ENCODE measurements at regions not wholly inside any gene's neighbourhood (a gene's known extent, or its start where the extent isn't known, plus 50 kb on each side); places are given as distances from the start of the nearest gene placed in this dataset.

DNA sequence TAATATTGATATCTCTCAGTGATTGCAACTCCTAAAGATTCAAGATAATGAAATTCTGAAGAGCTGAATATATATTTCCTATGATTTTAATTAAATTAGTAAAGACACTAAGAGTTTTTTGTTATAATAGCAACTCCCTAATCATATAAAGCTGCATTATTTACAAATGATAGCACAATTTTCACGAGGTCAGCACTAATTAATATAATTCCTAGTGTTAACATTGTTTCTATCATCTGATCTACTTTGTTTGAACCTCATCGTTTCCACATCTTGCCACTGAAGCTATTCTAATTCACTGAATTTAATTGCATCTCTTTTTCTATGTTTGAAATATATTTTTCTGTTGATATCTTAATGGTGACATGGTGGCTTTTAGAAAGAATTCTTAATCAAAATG is 279.1 kb upstream of the ADGRL4 start:
- Histone ChIP-seq H3K4me1 (no peaks in the 10 kb centered on the region), H3K27ac (no peak overlapping the region), H3K9me3 (no peaks in the 10 kb centered on the region), H3K27me3 (no peaks in the 10 kb centered on the region), H3K4me3 (no peak overlapping the region), H3K36me3 (no peaks in the 10 kb centered on the region)
- 49 to 66% methylated on average over 2 of the region's 2 CpGs for WGBS, 2 donors
- intact Hi-C loops (cut with DNase I), result no loop called here
- no peak for DNase-seq
- no peak for TF ChIP-seq EP300 (IDR thresholded peaks at IDR 0.05)
- TF ChIP-seq, protein P1, sequence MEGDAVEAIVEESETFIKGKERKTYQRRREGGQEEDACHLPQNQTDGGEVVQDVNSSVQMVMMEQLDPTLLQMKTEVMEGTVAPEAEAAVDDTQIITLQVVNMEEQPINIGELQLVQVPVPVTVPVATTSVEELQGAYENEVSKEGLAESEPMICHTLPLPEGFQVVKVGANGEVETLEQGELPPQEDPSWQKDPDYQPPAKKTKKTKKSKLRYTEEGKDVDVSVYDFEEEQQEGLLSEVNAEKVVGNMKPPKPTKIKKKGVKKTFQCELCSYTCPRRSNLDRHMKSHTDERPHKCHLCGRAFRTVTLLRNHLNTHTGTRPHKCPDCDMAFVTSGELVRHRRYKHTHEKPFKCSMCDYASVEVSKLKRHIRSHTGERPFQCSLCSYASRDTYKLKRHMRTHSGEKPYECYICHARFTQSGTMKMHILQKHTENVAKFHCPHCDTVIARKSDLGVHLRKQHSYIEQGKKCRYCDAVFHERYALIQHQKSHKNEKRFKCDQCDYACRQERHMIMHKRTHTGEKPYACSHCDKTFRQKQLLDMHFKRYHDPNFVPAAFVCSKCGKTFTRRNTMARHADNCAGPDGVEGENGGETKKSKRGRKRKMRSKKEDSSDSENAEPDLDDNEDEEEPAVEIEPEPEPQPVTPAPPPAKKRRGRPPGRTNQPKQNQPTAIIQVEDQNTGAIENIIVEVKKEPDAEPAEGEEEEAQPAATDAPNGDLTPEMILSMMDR (IDR thresholded peaks at IDR 0.05), result no peak

DNA sequence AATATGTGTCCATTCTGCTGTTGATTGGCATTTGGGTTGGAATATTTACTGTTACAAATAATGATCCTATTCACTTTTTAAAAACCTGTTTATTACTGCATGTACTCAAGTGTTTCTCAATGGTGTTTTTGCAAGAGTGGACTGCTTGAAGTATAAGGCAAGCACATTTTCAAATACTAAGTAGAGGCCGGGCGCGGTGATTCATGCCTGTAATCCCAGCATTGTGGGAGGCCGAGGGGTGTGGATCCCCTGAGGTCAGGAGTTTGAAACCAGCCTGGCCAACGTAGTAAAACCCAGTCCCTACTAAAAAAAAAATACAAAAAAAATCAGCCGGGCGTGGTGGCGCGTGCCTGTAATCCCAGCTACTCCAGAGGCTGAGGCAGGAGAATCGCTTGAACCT is 276.9 kb upstream of the ADGRL4 start:
- no peaks in the 10 kb centered on the region for H3K4me1 ChIP-seq
- 85 to 92% methylated on average over 10 of the region's 10 CpGs for WGBS, 2 donors
- no peak for DNase-seq
- H3K4me3 ChIP-seq, result no peak overlapping the region
- TF ChIP-seq POLR2A (IDR thresholded peaks at IDR 0.05) (no peak), POLR2AphosphoS5 (IDR thresholded peaks at IDR 0.05) (no peak), EP300 (IDR thresholded peaks at IDR 0.05) (no peak)
- TF ChIP-seq, protein P1 (IDR thresholded peaks at IDR 0.05), result no peak
- intact Hi-C loops (cut with DNase I), result no loop called here
- H3K36me3 ChIP-seq, result no peaks in the 10 kb centered on the region
- H3K27ac ChIP-seq, result no peak overlapping the region
- no peaks in the 10 kb centered on the region for H3K27me3 ChIP-seq
- H3K9me3 ChIP-seq, result no peaks in the 10 kb centered on the region

DNA sequence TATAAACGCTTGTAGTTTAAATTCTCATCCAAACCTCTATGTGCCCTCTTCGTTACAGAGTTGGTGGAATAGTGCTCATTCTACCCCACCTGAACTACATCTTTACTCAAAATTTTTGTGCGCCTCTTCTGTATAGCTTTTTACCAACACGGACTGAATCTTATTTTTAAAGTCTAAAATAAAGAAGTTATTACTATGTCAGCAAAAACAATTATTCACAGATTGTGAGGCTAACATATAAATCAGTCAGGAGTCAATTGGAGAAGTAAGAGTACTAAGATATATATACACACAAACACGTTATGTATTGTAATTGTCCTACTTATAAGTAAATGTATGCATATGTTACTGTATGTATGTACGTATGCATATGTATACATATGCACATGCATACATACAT is 274.9 kb upstream of the ADGRL4 start:
- intact Hi-C loops (cut with DNase I), result no loop called here
- no peak for TF ChIP-seq POLR2AphosphoS5 (IDR thresholded peaks at IDR 0.05)
- TF ChIP-seq, protein P1 (IDR thresholded peaks at IDR 0.05), result no peak
- TF ChIP-seq EP300 (IDR thresholded peaks at IDR 0.05), result no peak

DNA sequence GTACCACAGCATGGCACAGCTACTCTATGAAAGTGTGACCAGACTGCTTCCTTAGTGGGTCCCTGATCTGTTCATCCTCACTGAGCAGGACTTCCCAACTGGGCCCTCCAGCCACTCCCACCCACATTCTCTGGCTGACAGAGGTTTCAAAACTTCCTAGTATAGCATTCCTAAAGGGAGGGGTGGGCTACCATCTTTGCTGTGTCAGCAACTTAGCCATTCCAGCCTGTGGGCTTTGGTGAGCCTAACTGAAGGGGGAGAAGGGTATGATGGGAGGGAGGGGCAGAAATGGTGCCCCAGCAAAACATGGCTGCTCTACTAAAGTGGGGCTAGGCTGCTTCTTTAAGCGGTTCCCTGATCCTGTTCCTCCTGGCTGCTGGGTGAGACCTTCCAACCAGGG is 265.2 kb upstream of the ADGRL4 start:
- no peak overlapping the region for H3K4me3 ChIP-seq
- DNase-seq, result no peak
- no peaks in the 10 kb centered on the region for H3K4me1 ChIP-seq
- H3K27me3 ChIP-seq, result no peaks in the 10 kb centered on the region
- peaks cover 0 to 9% (median 0%) of the 10 kb centered on the region in 4 donors for H3K9me3 ChIP-seq
- H3K36me3 ChIP-seq, result no peaks in the 10 kb centered on the region
- no peak overlapping the region for H3K27ac ChIP-seq
- intact Hi-C loops (cut with DNase I), result no loop called here
- 84 to 90% methylated on average over 1 of the region's 1 CpG for WGBS, 2 donors
- TF ChIP-seq, protein P1 (IDR thresholded peaks at IDR 0.05), result no peak
- TF ChIP-seq EP300 (IDR thresholded peaks at IDR 0.05) (no peak), POLR2AphosphoS5 (IDR thresholded peaks at IDR 0.05) (no peak), POLR2A (IDR thresholded peaks at IDR 0.05) (no peak)

More for the DNA sequence above, 274.9 kb upstream of the ADGRL4 start:
- no peak overlapping the region for H3K4me3 ChIP-seq
- H3K9me3 ChIP-seq, result no peaks in the 10 kb centered on the region
- no peak for DNase-seq
- WGBS, 2 donors, result 74 to 90% methylated on average over 6 of the region's 6 CpGs
- H3K27me3 ChIP-seq, result no peaks in the 10 kb centered on the region
- H3K4me1 ChIP-seq, result no peaks in the 10 kb centered on the region
- H3K36me3 ChIP-seq, result no peaks in the 10 kb centered on the region
- no peak overlapping the region for H3K27ac ChIP-seq

DNA sequence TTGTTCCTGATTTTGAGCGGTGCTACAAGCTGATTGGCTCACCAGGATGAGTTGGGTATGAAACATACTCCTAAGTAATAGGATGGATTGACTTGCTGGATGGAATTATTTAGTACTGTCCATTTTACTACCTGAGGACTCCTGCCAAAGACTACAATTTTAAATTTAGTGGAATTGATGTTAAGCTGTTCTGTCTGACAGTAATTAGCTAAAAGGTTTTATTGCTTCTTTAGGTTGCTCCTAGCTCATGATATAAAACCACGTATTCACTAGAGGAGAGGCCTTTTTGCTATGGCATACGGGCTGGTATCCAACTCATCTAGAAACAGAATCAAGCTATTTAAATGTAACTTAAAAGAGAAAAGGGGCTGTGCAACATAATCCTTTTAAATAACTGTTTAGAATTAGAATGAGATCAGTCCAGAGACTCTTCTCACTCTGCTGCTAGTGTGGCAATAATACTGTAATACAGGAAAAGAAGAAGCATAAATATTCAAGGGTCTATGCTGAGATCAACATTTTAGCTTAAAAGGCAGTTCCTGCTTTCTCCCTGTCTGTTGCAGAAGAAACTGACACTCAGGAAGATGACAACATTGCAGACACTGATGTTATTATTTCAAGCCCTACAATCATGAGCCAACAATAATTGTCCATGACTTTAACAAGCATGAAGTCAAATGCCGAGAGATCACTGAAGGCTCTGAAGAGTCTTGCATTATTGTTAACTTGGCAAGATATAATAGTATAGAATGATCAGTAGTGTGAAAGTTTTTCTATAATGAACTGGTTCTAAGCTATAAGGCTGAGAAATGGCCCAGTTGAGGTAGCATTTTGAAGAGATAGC is 258.7 kb upstream of the ADGRL4 start:
- intact Hi-C loops (cut with DNase I), result no loop called here
- H3K4me1 ChIP-seq, result peaks cover 0 to 7% (median 2%) of the 10 kb centered on the region in 4 donors
- no peak overlapping the region for H3K27ac ChIP-seq
- TF ChIP-seq EP300 (IDR thresholded peaks at IDR 0.05), result no peak
- TF ChIP-seq POLR2AphosphoS5 (IDR thresholded peaks at IDR 0.05), result no peak
- TF ChIP-seq POLR2A (IDR thresholded peaks at IDR 0.05), result no peak
- TF ChIP-seq, protein P1 (IDR thresholded peaks at IDR 0.05), result no peak
- no peak for DNase-seq
- 82 to 83% methylated on average over 4 of the region's 4 CpGs for WGBS, 2 donors
- H3K36me3 ChIP-seq, result no peaks in the 10 kb centered on the region
- no peaks in the 10 kb centered on the region for H3K27me3 ChIP-seq
- H3K4me3 ChIP-seq, result no peak overlapping the region
- H3K9me3 ChIP-seq, result no peaks in the 10 kb centered on the region

Measured in sigmoid colon (tissue), 6 donors.